GM10266 (cell line): ENCODE measurements at regions not wholly inside any gene's neighbourhood (a gene's known extent, or its start where the extent isn't known, plus 50 kb on each side); places are given as distances from the start of the nearest gene placed in this dataset.

ENCODE experiments used
- DNase-seq: peaks from one replicate; pipeline ENCODE4 v3.0.0; 2012; ENCODE audit errors: extremely low spot score
- CTCF ChIP-seq: IDR thresholded peaks from 2 replicates; pipeline ENCODE4 v1.5.1; 2012; ENCODE audit warnings: mild to moderate bottlenecking, low read depth; ENCODE audit not compliant: control insufficient read depth, insufficient read depth; ENCODE audit errors: missing control alignments

- DNase-seq, result no peak
- no peak for TF ChIP-seq CTCF
These were observed 108.2 kb upstream of the ASIC2 start for GRCh38 chr17:33401249-33401648.

- DNase-seq, result no peak
- TF ChIP-seq CTCF, result no peak
These were observed 110.1 kb upstream of the ASIC2 start for GRCh38 chr17:33403194-33403593.

GRCh38 chr17:33404070-33404819 is 111.2 kb upstream of the ASIC2 start:
- no peak for DNase-seq
- no peak for TF ChIP-seq CTCF

GRCh38 chr17:33416131-33416530 is 123.0 kb upstream of the ASIC2 start:
- DNase-seq, result no peak
- no peak for TF ChIP-seq CTCF

GRCh38 chr17:33421933-33422332 is 128.8 kb upstream of the ASIC2 start:
- TF ChIP-seq CTCF, result no peak
- no peak for DNase-seq

GRCh38 chr17:33433581-33433980 is 140.5 kb upstream of the ASIC2 start:
- TF ChIP-seq CTCF, result no peak
- DNase-seq, result no peak

GRCh38 chr17:33434841-33435240 is 141.7 kb upstream of the ASIC2 start:
- TF ChIP-seq CTCF, result no peak
- no peak for DNase-seq
